Epidermal melanocyte (primary cell): ENCODE measurements at regions not wholly inside any gene's neighbourhood (a gene's known extent, or its start where the extent isn't known, plus 50 kb on each side); places are given as distances from the start of the nearest gene placed in this dataset.
A peak's percentile ranks its signal among the peaks of the same experiment; 100 is the strongest.

Source experiments
- DNase-seq: peaks from one replicate; pipeline ENCODE4 v3.0.0; 2011; ENCODE audit warnings: low spot score; ENCODE audit not compliant: insufficient read length

DNA sequence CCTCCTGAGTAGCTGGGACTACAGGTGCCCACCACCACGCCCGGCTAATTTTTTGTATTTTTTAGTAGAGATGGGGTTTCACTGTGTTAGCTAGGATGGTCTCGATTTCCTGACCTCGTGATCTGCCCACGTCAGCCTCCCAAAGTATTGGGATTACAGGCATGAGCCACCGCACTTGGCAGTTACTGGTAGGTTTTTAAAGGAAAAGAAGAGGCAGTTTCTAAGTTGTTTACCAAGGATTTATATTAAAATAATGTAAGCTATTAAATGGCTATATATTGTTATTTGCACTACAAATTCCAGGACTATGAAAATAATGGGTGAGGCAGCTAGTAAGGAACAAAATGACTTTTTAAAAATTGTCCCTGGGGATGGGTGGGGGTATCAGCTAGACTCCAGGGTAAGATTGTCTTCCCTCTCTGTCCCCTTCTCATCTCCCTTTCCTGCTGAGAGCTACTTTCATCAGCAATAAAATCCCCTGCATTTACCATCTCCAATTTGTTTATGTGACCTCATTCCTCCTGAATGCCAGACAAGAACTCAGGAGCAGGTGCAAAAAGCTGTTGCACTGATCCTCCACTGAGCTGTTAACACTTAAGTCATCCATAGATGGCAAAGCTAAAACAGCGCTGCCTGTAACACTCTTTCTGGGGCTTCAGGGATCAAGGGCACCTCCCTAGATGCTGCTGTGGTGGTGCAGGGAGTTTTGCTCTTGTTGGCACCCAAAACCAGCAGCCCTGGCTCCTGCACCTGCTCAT, 165.2 kb downstream of the ZPLD1 start:
- DNase-seq: no peak

DNA sequence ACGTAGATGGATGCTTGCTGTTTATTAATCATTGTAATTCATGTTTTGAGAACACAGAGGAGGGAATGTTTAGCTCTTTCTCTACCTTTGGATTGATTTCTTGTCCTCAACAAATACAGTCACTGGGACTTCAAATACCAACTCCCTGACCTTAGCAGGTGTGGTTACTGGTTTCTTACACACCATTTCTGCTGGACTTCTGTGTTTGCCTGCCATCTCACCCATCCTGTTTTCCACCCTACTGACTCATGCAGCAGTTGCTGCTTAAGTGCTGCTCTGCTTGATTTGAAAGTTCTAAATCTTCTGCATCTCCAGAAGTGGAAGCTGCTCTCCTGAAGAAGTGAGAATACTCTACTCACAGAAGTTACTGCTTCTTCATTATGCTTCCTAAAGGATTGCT, 170.3 kb downstream of the ZPLD1 start:
- DNase-seq: no peak

DNA sequence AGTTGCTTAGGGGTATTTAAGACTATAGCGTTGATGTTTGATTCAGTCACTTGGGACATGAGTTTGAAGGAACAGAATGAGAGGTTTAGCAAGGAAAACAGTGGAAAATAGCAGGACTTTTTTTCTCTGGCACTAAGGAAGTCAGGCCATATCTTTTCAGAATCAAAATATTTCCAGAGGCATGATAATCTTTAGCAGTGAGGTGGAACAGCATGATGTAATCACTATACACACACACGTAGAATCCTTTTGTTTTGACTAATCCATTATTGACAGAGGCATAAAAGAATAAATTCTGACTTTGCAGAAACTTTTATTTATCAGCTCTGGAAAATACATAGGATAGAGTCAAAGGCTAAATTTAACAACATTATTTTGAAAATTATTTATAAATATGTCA, 174.1 kb downstream of the ZPLD1 start:
- no peak for DNase-seq

DNA sequence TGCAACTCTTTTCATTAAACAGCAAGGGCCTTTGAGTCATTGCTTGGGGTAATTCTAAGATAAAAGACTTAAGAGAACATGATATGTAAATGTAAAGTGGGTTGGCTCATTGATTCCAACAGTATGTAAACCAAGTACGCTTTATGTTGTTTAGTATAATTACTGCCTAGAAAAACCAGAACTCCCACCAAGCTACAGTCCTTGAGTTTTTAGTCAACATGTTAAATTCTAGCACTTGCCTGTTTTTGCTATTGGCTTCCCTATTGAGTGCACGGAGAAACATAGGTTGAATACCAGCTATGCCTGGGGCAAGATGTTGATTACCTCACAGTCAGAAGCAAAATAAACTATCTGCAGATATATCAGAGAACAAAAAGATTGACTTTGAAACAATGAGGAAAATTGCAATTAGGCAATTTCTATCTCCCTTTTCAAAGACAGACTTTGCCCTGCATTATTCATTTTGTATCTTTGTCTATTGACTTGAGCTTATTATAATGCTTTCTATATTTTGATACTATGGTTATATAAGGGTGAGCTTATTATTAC, 179.3 kb downstream of the ZPLD1 start:
- DNase-seq: no peak

DNA sequence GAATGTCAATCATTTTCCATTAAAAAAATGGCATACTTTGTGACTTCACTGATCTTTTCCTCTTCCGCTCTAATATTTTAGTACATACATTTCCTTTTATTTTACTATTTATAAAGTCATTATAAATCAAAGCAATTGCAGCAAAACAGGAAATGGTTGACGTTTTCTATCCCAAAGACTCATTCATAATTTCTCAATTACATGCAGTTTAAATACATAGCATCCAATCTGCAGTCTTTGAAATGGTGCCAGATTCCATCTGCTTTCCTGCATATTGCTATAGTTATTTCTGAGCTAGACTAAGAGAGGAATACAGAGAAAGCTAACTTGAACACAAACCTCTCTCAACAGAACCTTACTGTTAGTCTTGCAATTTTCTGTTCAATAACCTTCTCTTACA, 179.8 kb downstream of the ZPLD1 start:
- no peak for DNase-seq

DNA sequence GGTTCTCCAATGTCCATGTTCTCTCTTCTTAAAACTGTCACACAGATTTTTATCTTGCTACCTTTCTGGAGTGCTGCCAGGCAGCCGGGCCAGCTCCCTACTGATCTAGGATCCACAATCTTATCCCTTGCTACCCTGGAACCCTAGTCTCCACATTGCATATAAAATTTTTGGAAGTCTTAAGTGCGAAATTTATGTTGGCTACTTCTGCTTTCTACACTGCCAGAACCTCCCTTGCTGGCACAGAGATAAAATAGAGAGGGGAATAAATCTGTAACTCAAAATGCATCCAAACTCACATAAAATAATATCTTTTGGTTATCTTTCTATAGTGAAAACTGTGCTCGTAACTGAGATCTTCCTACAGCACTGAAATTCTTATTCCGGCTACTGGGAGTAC, 182.6 kb downstream of the ZPLD1 start:
- DNase-seq: no peak

DNA sequence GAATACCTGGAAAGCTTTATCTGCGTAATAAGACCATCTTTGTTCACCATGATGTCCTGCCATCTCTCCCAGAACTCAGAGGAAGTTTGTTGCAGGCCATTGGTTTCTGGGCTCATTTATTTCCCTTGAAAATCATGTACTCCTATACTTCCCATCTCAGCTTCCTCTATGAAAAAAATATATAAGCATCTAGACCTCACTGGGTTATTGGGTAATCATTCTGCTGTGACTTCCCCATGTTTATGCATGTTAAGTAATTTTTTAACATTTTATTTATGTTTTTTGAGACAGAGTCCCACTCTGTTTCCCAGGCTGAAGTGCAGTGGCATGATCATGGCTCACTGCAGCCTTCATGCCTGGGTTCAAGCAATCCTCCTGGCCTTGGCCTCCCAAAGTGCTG, 184.5 kb downstream of the ZPLD1 start:
- no peak for DNase-seq

DNA sequence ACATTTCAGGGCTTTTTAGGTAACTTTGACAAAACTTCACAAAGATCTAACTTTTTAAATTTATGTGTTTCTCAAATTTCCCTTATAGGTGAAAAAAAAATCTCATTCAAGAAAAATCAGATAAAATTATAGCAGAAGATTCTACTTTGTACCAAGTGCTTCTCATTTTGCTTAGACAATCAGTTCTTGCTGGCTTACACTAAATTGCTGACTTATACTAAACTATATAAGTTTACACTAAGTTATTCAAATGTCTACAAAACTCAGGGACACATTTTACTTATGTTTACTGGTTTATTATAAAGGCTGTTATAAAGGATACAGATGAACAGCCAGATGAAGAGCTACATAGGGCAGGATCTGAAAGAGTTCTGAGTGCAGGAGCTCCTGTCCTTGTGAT, 195.1 kb downstream of the ZPLD1 start:
- no peak for DNase-seq

DNA sequence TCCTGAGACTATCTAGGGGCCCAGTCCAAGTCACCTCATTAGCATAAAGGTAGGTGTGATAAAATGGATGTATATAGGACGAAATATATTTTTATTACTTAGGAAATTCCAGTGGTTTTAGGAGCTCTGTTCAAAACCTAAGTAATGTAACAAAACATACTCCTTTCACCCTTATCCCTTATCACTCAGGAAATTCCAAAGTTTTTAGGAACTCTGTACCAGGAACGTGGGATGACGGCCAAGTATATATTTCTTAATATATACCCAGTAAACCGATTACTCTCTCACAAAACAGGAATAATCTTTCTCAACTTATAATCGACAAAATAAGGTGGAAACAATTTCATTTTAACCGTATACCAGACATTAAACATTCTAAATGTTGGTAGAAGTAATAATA, 195.7 kb downstream of the ZPLD1 start:
- no peak for DNase-seq

DNA sequence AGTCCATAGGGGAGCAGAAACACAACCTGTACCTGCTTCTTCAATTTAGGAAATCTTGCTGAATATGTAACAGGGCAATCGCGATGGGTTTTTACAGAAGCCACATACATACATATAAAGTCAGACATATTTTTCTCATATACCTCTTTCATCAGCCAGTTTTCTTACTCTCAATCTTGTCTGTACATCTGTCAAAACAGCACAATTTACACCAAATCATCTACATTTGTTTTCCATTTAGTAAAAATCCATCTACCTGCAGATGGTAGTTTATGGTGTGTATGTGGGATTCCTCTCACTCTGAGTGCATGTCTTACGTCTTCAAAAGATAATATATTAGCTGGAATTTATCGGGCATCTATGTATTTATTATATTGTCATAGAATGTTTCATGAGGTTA, 208.7 kb downstream of the ZPLD1 start:
- DNase-seq: no peak

DNA sequence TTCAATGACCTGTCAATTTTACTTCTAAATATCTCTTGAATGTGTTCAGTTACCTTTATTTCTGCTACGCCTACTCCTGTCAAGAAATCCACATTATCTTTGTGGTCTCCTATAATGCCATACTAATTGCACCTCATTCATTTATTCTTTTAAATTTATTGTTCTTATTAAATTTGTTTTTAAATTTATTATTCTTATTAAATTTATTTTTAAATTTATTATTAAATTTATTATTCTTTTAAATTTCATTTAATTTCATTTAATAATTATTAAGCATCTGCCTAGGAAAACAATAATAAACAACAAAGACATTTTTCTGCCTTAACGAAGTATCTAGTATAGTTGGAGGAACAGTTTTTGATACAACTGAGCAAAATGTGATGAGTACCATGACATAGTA, 211.7 kb downstream of the ZPLD1 start:
- DNase-seq: no peak

DNA sequence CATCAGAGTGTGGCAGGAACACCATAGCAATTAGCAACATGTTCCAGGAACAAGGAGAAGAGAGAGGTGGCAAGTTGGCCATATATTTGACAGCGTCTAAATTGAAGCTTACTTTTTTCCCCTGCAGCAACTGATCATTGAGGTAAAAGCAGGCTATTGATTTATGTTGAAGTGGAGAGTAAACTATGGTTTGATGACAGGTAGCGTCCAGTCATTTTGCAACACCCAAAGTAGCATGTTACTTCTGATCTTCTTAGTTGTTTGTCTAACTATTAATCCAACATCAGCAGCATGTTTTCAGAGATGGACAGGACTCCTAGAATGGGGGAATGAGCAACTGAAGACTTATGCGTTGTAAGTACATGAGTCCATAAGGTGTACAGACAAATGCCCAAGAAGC, 225.8 kb downstream of the ZPLD1 start:
- no peak for DNase-seq

DNA sequence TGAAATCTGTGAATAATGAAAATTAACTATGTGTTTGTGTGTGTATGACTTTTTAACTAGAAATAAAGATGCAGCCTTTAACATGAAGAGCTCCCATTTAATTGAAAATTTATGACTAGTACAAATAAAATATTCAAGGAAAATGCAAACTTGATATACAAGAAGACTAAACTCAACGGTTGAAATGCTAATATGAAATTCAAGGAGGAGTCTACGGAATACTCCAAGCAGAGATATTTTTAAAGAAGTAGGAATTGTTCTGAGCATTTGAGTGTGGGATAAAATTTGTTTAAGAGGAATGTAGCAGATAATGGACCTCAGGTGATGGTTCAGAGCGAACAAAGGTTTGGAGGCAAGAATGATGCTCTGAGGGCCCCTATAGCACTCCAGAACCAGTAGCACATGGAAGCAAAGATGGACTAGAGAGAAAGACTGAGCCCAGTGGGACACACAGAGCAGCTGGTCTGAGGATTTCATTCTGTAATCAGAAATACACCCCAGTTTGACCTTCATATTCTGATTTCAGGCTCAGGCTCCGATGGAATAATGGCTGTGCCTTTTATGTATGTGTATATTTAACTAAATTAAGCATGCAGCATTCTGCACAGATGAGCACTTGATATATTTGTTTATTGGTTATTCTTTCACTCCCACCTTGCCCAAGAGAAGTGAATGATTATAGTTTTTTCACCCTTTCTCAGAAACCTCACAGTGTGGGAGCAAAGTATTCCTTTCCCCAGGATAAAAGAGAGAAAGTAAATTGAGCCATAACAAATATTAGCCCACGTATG, 227.1 kb downstream of the ZPLD1 start:
- no peak for DNase-seq

DNA sequence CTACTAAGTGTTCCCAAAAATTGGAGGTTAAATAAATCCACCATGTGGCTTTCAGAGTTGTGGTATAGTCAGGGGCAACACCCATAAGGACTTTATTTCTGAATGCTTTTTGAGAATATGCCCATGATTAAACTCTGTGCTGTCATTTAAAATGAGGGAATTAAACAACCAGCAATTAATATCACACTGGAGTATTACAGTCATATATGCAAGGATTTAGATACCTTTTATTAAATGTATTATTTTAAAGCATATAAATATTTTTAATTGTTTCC, 227.6 kb downstream of the ZPLD1 start:
- no peak for DNase-seq

DNA sequence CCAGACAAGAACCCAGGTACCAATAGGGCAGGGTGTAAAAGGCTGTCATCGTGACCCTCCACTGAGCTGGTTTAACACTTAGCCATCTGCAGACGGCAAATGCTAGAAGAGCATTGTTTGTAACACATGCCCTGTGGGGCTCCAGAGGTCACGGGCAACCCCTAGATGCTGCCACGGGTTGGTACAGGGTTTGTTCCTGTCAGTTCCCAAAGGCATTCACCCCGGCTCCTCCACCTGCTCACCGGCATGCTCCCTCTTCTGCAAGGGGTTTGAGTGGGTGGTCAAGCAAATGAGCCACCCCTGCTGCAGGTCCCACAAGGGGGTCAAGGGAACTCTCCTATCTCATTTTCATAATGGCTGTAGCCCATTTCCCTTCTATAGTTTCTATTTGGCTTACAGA, 229.3 kb downstream of the ZPLD1 start:
- DNase-seq: no peak

DNA sequence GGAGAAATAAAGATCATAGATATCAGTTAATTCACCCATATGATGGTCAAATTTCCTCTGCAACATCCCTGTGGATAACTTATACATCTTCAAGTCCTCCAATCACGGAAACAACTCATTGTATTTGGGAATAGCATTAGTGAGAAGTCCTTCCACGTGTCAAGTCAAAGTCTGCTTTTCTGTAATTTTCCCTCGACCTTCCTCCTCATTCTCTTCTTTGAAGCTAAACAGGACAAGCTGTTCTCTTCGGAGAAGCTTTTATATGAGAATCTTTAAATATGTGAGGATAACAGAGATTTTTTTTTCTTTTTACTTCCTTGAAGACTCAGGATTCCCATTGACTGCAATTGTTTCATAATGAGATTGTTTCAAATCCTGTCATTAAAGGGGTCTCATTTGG, 230.4 kb downstream of the ZPLD1 start:
- DNase-seq: no peak

DNA sequence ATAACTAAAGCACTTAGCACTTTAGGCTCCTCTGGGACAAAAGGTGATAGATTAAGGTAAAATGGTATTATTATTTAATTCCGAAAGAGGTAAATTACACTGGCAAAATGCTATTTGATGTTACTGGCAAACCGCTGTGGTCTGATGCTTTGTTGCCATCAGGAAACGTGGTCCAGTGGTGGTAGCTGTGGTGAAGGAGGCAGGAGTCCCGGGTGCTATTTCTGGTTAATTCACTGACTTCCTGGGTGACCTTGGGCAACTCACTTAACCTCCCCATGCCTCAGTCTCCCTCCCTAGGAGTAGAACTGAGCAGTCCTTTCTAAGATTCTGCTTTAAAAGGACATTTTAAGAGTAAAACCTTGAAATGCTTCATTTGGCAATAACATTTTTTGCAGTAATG, 233.4 kb downstream of the ZPLD1 start:
- DNase-seq: no peak

DNA sequence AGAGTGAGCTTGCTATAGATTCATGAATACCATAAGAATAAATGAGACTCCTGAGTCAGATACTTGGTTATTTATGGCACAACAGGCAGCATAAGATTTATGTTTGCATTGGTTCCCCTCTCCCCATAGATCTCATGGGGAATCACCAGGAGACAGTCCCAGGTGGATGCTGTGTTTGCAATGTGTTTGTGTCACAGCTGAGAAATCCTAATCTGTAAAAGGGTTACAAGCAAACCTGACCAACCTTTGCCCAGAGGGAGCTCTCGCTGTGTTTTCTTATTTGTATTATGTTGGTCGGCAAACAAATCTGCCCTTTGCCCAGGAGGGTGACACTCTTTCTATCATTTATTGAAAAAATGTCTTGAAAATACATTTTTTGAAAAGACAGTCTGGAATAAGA, 236.2 kb downstream of the ZPLD1 start:
- DNase-seq: no peak

DNA sequence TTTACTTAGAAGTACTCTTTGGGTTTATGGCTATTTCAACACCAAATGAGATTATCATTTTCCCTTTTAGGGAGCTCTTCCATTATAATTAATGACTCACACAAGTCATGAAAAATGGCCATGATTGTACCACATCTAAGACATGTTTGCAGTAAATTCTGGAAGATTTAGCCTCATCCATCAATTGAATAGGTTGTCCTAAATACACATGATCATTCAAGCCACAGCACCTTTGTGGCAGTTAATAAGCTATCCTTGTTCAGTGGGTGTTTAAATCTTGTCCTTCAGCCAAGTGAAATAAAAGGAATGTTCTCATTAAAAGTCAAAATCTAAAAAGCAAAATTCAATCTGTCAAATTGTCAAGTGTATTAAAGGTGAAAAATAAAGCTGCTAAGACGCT, 237.5 kb downstream of the ZPLD1 start:
- DNase-seq: no peak

DNA sequence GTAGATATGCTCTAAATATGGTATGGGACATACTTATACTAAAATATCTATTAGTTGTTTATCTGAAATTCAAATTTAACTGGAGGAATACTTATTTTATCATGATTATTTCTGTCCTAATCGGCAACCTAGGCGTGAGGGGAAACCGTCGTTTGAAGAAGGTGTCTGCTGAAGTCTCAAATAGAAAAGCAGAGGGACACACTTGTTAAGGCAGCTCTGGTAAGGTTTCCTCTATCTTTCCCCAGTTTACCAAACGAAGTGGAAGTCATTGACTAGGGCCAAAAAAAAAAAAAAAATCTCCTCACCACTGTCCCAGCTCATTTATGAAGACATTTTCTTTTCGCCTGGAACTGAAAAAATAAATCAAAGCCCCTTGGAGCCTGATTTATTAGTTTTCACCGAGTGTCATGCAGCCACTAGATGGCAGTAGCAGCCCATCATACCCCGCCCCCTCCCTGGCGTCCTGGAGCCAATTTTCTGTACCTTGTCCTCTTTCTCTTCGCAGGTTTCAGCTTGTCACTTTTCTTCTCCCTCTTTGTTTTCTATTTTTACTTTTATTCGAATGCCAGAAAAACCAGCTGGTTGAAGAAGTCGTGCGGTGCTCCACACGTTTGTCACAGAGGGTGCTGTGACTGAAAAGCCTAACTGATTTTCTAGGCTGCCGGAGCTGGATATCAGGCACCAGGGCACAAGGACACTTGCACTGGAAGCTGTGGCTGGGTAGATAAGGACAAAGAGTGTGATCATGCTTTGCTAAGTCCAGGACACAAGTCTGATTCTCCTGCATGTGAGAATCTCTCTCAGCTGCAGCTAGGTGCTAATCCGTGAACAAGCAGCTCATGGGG, 238.7 kb downstream of the ZPLD1 start:
- peak; percentile 68 for DNase-seq

DNA sequence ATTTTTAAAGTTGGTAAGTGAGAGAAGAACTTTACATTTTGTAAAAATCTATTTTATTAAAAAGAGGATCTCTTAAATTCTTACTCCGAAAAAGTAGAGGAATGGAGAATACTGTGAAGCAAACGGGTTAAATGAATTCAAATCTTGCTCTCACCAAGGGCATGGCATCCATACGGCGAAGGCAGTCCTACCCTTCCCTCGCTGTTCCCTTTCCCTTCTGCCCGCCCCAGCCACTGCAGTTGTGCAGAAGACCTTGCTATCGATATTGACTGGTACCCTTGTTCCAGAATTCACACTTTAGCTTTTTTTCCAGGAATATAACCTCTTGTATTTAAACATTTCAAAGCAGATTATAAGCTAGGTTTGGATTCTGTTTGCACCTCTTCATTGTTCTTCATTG, 239.5 kb downstream of the ZPLD1 start:
- no peak for DNase-seq

DNA sequence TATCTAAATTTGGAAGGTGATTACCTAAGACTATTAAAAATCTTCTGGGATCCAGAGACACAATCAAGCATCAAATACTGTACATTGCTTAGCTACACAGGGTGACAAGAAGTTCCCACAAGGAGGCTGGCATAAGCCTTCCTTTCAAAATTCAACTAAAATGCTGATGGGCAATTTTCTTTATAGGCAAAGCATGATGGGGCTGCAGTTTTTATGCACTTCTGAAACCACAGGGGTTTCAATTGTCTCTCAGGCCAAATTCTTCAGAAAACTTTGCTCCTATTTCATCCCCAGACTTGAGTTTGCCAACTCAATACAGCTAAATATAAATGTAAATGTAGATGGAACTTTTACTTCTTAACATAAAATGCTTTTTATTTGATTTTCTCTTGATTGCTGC, 241.6 kb downstream of the ZPLD1 start:
- DNase-seq: no peak
